Inflammatory macrophage treated with lipopolysaccharide for 4 hours (primary cell): ENCODE measurements at regions not wholly inside any gene's neighbourhood (a gene's known extent, or its start where the extent isn't known, plus 50 kb on each side); places are given as distances from the start of the nearest gene placed in this dataset.
A peak's percentile ranks its signal among the peaks of the same experiment; 100 is the strongest.

Source experiments
- DNase-seq: peaks from one replicate; pipeline ENCODE4 v3.0.0-alpha.2; 2020

DNA sequence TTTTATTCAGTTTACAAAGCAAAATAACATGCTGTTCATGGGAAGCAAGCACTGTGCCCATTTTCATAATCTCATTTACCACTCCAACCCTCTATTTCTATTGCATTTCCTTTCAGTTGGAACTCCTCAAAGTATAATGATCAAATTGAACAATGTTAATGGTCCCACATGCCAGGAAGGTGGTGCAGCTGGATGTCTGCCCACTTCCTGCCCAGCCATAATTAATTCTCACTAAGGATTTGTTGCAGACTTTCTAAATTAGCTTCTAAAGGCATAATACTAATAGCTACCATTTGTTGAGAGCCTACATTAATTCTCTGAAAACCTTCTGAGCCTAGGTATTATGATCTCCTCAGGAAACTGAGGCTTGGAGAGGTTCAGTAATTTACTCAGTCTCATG lies 316.1 kb upstream of the TPM1 start:
- no peak for DNase-seq

DNA sequence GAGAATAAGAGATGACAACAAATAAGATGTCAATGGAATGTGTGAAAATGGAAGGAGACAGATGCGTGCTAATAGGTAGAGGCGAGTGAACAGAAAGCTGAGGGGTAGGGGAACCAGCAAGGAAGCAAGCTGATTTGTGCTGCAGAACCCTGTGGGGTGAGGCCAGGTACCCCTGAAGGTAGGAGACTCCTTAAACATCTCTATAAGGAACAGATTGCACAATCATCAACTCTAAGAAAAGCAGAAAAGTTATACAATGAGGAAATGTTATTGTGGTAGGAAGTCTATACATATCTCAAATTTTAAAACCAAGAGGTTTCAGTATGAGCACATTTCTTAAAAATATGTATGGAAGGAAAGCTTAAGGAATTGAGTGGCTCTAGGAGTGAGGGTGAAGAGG lies 315.0 kb upstream of the TPM1 start:
- DNase-seq, result no peak

DNA sequence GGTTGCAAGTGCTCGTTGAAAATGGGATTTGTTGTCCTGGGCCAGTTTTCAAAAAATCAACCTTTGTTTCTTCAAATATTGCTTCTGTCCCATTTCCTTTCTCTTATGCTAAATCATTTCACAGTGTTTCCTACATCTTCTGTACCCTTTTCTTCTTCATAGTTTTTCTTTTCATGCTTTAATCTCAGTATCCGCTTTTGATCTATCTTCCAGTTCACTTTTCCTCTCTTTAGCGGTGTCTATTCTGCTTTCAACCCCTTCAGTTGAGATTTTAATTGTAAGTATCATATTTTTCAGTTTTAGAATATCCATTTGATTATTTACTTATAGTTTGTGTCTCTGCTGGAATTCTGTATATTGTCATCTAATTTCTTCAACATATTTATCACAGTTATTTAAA lies 311.7 kb upstream of the TPM1 start:
- no peak for DNase-seq

DNA sequence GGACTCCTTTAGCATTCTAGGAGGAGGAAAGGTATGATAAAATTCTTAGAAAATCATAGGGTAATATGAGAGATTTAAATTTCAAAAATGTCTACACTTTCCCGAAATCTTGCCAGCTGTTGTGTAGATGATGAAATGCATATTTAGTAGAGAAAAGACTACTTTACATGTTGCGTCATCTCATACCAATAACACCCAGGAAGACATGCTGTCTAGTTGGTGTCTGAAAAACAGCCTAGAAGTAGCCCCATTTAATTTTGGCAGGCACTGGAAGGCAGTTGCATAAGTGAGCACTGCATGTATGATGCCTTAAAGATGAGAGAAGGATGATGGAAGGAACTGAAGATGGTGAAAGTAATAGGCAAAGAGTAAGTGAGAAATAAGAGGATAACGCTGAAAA lies 310.5 kb upstream of the TPM1 start:
- DNase-seq, result no peak

DNA sequence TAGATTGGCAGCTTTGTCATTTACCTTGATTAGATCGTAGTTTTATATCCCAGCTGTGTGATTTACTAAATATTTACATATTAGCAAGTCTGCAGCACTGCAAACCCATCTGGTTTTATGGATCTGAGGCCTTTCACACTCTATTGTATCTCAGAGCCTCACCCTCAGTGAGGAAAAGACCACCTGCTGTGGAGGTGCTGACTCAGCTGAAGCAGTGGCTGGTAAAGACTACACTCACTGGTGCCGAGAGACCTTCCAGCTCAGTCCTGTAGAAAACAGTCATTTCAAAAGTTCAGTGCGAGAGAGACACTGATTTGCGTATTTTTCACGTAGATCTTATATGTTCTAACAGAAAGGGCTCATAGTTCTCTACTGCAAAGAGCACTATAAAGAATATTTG lies 307.8 kb upstream of the TPM1 start:
- DNase-seq, result no peak

DNA sequence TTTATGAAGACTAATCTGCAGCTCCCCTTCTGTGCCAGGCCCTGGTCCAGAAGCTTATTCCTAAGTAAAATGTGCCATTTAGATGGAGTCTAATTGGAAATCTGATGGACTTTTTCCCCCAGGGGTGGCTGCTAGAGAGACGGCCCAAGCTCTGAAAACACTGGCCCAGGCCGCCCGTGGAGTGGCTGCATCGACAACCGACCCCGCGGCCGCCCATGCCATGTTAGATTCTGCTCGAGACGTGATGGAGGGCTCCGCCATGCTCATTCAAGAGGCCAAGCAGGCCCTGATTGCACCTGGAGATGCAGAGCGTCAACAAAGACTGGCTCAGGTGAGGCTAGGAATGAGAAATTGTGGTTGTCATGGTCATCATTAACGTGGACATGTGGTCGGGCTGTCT lies 305.8 kb upstream of the TPM1 start:
- no peak for DNase-seq

DNA sequence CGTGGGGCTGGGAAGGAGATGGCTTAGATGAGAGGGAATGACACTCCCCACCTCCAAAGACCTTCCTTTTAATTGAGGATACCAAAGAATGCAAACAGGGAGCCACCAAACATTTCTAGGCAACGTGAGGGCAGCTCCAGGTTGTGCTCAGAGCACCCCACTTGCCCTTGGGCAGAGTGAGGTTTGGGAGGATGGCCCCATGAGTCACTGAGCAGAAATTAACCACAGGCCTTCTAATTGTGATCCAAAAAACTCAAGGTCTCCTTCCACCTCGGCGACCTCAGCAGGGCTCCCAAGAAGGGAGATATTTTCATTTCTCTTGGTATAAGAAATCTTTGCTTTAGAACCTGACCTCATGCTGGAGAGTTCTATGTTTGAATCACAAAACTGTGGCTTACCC lies 305.0 kb upstream of the TPM1 start:
- no peak for DNase-seq

DNA sequence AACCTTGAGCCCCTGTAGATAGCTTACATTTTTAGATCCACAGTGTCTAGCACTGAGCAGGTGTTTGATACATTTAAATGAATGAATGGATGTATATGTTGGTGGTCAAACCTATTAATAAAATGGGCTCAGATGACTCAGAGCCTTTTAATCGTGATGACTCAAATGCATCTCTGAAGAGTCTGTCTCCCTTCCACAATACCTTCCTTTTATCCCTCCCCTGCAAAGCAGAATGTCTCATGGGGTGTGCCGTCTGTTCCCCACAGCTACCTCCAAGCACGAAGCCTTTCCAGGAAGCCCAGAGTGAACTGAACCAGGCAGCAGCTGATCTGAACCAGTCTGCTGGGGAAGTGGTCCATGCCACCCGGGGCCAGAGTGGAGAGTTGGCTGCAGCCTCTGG lies 303.5 kb upstream of the TPM1 start:
- no peak for DNase-seq

DNA sequence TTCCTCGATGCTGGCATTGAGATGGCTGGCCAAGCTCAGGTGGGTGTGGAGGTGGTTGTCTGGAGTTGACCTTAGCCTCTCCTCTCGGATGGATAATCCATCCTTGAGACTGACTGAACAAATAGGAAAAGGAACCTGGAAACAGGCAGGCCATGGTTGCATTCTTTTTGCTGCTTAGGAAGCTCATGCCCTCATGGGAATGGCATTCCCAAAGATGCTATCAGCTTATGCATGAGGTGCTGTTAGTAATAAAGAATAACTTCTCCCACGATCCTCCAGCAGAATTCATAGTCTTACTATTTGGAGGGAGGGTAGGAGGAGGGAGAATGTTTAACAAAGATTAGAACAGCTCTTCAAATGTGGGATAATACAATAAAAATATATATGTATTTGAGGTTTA lies 303.0 kb upstream of the TPM1 start:
- DNase-seq, result no peak

DNA sequence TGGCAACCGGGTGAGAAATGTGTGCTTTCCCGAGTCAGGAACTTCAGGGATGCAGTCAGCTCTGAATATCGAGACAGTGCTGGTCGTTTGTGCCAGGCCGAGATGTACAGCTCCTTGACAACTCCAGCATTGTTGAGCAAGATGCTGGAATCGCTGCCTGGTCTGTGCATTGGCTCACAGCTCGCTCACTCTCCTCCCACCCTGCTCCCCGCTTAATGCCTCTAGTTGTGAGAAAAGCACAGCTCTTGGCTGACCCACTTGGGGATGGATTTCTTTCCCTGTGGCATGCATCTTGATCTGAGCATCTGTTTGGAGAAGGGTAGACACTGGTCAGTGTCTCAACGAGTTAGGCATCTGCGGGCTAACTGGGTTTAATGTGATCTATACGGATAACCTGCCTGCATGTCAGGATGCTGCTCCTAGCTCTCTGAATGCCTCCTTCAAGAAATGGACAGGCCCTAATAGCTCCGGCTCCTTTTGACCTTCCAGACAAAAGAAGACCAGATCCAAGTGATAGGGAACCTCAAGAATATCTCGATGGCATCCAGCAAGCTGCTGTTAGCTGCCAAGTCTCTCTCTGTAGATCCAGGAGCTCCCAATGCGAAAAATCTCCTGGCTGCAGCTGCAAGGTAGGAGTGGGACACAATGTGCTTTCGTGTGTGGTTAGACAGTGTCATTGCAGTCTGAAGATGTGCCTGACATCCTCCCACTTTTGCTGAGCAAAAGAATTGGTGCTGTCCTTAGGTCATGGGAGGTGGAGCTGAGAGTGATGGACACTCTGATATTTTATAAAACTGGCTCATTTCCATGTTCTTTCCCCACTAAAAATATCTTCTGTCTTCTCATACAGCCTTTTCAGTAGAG lies 302.2 kb upstream of the TPM1 start:
- DNase-seq, result no peak

DNA sequence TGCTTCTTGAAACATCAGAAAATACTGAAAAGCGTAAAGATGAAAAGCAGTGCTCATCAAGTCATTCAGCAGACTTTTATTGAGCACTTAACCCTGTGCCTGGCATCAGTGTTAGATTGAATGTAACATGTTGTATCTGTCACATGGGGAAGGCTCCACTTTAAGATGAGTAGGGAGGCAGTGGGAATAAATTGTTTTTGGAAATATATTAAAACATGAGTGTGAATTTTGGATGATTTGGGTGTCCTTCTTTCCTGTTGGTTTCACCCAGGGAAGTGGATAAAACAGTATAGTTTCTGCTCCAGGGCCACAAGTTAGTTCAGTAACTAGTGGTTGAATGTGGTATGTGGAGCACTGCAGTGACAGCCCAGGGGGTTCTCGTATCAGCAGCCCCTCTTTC lies 301.4 kb upstream of the TPM1 start:
- DNase-seq, result no peak

DNA sequence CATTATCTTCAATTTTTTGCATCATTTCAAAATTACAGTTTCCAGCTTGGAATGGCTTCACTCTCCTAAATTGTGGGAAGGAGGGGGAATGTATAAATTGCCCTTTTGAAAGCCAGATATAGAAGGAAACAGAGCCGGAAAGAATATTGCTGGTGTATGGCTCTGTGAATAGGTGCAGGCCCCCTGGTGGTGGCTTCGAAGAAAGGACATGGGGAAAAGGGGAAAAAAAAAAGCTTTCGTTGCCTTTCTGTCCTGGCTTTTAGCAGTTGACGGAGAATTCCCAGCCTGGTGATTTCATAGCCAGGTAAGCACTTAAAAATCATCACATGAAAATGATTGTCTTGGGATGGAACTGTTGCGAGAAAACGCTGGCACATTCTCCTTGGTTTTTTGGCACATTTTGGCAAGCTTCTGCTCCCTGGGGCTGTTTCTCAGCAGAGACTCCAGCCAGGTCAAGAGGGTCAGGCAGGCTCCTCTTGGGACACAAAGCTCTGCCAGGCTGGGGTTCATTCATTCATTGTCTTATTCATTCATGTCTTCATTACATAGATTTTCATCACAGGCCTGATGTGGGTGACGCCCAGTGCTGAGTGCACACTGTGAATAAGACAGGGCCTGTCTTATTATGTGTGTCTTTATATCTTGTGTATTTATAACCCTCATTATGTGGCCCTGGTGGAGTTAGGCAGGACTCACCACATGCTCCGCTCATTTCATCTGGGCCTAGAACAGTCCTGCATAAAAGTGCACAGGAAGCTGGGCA lies 300.0 kb upstream of the TPM1 start:
- peak; percentile 47 for DNase-seq

DNA sequence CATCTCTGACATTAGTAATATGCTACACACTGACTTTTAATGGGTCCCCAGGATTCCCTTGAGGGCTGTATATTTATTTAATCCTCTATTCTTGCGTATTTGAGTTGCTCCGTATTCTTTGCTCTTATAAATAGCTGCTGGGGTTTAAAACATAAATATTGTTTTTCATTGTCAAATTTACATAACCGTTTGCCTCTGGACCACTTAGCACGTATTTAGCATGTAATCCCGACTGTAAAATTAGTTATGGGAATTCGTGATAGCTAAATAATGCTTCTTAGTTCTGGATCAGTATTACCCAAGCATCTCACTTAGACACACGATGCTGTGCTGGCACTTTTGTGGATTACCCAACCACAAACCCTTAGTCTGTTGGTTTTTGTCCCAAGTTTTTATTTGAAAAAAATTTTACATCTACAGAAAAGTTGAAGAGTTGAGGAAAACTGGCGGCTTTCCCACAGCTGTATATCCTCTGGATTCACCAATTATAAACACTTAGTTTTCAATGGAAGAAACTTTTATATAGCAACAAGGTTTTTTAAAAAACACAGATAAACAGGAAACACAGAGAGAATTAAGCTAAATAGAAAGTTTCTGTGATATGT lies 296.8 kb upstream of the TPM1 start:
- no peak for DNase-seq

DNA sequence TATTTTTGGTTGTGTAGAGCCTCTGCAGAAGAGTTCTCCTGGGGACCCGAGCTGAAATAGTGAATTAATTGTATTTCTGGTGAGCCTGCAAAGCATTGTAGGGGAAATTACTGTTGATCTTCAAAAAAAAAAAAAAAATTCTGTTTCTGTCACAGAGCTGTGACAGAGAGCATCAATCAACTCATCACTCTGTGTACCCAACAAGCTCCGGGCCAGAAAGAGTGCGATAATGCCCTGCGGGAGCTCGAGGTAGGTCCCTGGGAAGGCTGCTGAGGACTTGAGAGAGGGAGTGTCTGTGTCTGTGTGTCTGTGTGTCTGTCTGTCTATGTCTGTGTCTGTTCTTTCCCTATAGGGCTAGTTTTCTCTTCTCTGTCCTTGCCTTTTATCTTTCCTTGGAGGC lies 294.4 kb upstream of the TPM1 start:
- no peak for DNase-seq

DNA sequence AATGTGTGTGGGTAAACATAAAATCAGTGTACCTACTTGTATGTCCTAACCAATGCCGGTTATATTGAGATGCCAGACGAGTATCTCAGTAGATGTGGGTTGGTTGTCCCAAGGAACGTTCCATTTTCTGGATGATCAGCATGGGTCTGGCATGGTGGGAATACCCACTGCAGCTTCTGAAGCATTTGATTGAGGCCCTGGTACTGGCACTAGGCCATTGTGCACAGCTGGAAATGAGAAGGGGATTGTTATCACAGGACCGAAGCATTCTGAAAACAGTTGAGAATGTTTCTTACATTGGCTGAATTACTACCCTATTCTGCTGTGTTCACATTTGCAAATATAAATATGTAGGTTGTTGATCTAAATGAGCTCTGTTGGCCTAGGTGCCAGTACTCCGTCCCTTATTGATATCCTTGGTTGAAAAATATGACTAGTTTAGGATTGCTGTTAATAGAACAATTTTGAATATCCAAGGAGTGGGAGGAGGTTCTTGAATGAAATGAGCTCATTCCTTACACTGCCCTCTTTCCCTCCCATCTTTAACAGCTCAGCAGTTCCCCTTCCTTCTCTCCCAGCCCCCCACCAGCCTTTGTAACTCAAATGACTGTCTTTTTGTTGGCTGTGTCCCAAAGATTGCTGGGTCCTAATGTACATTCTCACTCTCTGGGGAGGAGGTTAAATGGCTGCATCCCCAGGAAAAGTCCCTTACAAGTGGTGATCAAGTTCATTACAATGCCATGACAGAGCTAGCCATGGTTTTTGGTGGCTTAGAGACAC lies 293.3 kb upstream of the TPM1 start:
- no peak for DNase-seq

DNA sequence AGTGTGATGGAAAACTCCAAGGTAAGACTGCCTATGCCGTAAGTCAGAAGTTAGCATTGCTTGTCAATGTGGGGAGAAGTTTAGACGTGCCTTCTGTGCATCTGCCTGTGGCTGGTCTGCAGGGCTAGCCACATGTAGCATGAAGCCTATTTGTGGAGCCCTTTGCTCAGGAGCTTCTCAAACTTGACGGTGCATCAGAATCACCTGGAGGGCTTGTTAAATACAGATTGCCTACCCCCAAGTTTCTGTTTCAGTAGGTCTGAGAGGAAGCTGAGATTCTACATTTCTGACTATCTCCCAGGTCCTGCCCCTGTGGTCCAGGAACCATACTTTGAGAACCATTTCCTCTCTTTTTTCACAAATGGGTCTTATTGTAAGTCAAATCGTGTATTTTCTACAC lies 292.1 kb upstream of the TPM1 start:
- DNase-seq, result no peak

DNA sequence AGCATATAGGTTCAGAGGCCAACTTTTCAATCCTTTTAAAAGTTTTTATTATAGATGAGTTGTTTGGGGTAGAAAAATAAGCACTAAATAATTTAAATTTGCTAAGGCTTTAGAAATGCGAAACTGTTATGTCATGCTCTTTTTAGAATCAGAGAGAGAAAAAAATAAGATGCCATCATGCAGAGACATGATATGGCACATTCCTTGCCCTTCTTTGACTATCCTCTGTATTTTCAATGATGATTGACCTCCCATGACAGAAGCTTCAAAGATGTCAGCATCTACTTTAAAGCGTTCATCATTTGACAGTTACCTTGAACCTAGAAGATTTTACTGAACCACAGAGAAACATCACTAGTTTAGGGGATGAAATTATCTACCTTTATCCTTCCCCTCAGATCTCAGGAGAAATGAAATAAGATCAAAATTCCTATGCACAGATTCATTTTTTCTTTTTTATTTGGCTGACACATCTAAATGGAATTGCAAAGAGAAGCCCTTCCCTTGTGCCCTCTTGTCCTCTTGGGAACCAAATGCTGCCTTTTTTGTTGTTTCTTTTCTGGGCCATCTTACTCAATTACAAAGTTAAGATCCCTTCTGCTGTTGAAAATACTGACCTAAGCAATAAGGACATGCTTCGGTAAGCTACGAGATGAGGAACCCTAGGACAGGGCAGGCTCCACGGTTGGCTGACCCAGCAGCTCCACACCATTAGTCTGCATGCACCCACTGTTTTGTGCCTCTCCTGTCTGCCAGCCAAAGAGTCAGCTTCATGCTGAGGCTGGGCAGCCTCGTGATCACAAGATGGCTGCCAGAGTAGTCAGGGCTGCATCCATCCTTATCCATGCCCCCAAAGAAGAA lies 289.7 kb upstream of the TPM1 start:
- no peak for DNase-seq

DNA sequence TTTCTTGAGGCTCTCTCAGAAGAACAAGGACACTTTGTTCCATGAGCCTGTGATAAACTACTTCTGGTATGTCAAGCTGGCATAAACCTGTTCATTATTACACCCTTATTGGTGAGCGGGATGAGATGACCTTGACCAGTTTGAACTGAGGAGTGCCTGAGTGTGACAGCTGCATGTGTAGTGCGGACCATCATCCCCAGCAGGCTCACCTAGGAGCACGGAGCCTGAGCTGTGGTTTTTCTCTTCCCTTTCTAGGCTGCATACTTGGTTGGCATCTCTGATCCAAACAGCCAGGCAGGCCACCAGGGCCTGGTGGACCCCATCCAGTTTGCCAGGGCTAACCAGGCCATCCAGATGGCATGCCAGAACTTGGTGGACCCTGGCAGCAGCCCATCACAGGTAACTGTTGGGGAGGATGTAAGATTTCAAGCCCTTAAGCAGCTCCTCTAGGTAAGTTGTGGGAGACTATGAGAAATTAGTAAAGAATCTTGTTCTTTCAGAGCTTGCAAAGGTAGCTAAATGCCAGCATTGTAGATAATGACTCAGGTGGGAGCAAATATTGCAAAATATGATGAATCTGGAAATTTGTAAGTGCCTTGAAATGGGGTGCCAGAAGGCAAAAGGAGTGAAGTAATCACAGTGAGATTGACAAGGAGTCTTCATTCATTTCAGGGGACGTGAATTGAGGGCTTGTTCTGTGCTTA lies 288.9 kb upstream of the TPM1 start:
- DNase-seq, result no peak

DNA sequence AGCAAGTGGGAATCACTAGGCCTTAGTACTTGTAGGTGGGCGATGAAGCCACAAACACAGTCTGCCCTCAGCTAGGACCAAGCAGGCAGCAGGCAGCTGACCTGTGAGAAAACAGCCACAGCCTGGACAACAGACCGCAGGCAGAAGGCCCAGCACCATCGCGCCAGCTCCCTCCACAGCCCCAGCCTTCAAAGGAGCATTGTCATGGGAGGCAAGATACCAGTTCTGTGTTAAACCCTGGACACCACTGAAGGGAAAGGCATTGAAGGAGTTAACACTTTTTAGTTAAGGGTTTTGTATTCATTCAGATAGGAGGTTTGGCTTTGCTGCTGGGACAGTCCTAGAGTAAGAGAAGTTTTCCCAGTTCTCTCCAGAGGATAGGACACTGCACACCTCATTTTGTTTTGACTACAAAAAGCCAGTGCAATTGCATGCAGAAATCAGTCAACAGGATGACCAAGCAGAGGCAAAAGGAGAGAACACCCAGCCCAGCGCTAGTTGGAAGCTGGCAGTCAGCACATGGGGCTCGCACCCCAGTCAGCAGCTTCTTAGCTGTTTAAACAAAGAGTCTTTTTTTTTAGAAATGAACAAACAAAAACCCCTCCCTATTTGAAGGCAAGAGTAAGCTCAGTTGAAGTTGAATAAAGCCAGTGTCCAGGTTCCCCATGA lies 286.1 kb upstream of the TPM1 start:
- no peak for DNase-seq

DNA sequence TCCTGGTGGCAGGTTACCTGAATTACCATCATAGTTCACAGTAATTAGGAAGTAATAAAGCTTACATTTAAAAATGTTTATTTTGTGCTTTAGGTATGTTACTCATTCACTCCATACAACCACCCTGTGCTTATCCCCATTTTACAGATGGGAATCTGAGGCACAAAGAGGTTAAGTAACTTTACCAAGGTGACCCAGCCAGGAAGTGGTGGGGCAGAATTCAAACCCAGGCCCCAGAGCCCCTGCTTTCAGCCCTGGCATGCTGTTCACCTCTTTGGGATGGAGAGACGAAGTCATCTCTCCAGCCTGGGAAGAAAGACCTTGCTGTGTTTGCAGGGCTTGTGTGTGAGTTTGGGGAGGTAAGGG lies 285.6 kb upstream of the TPM1 start:
- no peak for DNase-seq

DNA sequence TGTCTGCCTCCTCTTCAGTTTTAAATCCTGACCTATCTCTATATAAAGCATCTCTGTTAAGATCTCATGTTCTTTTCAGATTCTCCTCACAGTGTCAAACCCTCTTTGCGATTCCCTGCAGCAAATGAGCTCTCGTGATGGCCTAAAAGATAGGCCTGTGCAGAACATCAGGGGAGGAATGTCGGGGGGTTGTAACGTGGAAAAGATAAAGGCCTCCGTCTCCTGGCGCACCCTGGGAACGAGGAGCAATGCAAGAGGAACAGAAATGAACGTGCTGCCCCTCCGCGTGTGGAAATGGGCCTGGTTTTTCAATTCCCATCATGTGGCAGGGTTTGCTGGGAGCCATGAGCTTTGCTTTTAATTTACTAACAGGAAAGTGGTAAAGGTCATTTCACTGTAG lies 285.0 kb upstream of the TPM1 start:
- DNase-seq, result no peak
